HCT116 (cell line): ENCODE measurements at regions not wholly inside any gene's neighbourhood (a gene's known extent, or its start where the extent isn't known, plus 50 kb on each side); places are given as distances from the start of the nearest gene placed in this dataset.

ENCODE experiments used
- EZH2 ChIP-seq: fragments of 200-600 bp; sonication (generic); IDR thresholded peaks from 2 replicates; pipeline ENCODE4 v1.6.1; 2017; ENCODE audit warnings: antibody characterized with exemption, mixed run types
- FOSL1 ChIP-seq: IDR thresholded peaks from 2 replicates; pipeline ENCODE4 v1.6.1; 2012; ENCODE audit warnings: low read depth
- JUND ChIP-seq: IDR thresholded peaks from 2 replicates; pipeline ENCODE4 v1.6.1; 2012
- POLR2A ChIP-seq: IDR thresholded peaks from 2 replicates; pipeline ENCODE4 v1.7.0; 2011; ENCODE audit warnings: borderline replicate concordance; ENCODE audit not compliant: insufficient read depth, insufficient read length; ENCODE audit errors: extremely low read depth
- POLR2AphosphoS5 ChIP-seq: IDR thresholded peaks from 2 replicates; pipeline ENCODE4 v1.6.1; 2011; ENCODE audit warnings: mild to moderate bottlenecking, low read depth, low read length, moderate library complexity
- RAD21 ChIP-seq: IDR thresholded peaks from 2 replicates; pipeline ENCODE4 v1.6.1; 2012; ENCODE audit warnings: low read depth, mild to moderate bottlenecking
- SRF ChIP-seq: IDR thresholded peaks from 2 replicates; pipeline ENCODE4 v1.6.1; 2012; ENCODE audit warnings: low read depth
- YY1 ChIP-seq: IDR thresholded peaks from 2 replicates; pipeline ENCODE4 v1.6.1; 2011; ENCODE audit warnings: low read length, low read depth, moderate library complexity, mild to moderate bottlenecking; ENCODE audit not compliant: insufficient replicate concordance; ENCODE audit errors: extremely low read depth
- ZNF274 ChIP-seq: fragments of 200-500 bp; sonication (Bioruptor generic); IDR thresholded peaks from 2 replicates; pipeline ENCODE4 v1.6.1; 2014; ENCODE audit warnings: mild to moderate bottlenecking, low read depth, low read length, inconsistent platforms
- TF ChIP-seq, protein P1 (sequence below), 3 experiments: fragments of 200-600 bp in 1 of 3; sonication (generic) in 1 of 3; IDR thresholded peaks in 2 of 3; conservative IDR thresholded peaks in 1 of 3; 2 replicates each; pipeline ENCODE4 v1.5.1; 2012 to 2017; ENCODE audit warnings: low read depth in 2 of 3, low read length in 2 of 3, antibody characterized with exemption in 1 of 3, borderline replicate concordance in 1 of 3, control low read depth in 1 of 3, mild to moderate bottlenecking in 1 of 3, mixed read lengths in 1 of 3, mixed run types in 1 of 3, moderate library complexity in 1 of 3; ENCODE audit not compliant: insufficient read depth in 1 of 3
- TF ChIP-seq, protein P2 (sequence below): IDR thresholded peaks from 2 replicates; pipeline ENCODE4 v1.6.1; 2012
- TF ChIP-seq, protein P3 (sequence below): IDR thresholded peaks from 2 replicates; pipeline ENCODE4 v1.6.1; 2012; ENCODE audit warnings: low read depth

DNA sequence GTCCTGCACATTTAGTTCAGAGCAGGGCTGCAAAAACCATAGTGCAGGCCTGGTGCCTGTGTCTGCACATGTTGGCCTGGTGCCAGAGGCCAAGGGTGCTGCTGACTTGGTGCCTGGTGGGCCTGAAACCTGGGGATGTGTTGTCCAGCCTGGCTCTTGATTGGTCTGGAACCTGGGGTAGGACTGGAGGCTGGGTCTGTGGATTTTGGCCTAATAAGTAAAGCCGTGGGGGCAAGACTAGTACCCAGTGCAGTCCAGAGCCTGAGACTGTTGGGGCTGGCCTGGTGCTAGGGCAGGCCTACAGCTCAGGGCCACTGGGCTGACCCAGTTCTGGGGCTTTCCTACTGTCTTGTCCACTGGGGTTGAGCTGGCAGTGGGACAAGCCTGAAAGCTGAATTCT, 817.9 kb downstream of the DNAJB9 start:
- TF ChIP-seq ZNF274 = no peak
- TF ChIP-seq, protein P1, sequence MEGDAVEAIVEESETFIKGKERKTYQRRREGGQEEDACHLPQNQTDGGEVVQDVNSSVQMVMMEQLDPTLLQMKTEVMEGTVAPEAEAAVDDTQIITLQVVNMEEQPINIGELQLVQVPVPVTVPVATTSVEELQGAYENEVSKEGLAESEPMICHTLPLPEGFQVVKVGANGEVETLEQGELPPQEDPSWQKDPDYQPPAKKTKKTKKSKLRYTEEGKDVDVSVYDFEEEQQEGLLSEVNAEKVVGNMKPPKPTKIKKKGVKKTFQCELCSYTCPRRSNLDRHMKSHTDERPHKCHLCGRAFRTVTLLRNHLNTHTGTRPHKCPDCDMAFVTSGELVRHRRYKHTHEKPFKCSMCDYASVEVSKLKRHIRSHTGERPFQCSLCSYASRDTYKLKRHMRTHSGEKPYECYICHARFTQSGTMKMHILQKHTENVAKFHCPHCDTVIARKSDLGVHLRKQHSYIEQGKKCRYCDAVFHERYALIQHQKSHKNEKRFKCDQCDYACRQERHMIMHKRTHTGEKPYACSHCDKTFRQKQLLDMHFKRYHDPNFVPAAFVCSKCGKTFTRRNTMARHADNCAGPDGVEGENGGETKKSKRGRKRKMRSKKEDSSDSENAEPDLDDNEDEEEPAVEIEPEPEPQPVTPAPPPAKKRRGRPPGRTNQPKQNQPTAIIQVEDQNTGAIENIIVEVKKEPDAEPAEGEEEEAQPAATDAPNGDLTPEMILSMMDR (IDR thresholded peaks at IDR 0.05 in 2 of 3, conservative IDR thresholded peaks at IDR 0.05 in 1 of 3; ENCODE audit: borderline replicate concordance in 1 of 3, insufficient read depth in 1 of 3, low read depth in 2 of 3, low read length in 2 of 3) = no peak
- TF ChIP-seq FOSL1 = no peak
- no peak for TF ChIP-seq POLR2A
- no peak for TF ChIP-seq JUND
- no peak for TF ChIP-seq EZH2
- TF ChIP-seq YY1 = no peak
- TF ChIP-seq POLR2AphosphoS5 = no peak
- TF ChIP-seq SRF = no peak
- TF ChIP-seq, protein P2, sequence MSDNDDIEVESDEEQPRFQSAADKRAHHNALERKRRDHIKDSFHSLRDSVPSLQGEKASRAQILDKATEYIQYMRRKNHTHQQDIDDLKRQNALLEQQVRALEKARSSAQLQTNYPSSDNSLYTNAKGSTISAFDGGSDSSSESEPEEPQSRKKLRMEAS = no peak
- TF ChIP-seq, protein P3, sequence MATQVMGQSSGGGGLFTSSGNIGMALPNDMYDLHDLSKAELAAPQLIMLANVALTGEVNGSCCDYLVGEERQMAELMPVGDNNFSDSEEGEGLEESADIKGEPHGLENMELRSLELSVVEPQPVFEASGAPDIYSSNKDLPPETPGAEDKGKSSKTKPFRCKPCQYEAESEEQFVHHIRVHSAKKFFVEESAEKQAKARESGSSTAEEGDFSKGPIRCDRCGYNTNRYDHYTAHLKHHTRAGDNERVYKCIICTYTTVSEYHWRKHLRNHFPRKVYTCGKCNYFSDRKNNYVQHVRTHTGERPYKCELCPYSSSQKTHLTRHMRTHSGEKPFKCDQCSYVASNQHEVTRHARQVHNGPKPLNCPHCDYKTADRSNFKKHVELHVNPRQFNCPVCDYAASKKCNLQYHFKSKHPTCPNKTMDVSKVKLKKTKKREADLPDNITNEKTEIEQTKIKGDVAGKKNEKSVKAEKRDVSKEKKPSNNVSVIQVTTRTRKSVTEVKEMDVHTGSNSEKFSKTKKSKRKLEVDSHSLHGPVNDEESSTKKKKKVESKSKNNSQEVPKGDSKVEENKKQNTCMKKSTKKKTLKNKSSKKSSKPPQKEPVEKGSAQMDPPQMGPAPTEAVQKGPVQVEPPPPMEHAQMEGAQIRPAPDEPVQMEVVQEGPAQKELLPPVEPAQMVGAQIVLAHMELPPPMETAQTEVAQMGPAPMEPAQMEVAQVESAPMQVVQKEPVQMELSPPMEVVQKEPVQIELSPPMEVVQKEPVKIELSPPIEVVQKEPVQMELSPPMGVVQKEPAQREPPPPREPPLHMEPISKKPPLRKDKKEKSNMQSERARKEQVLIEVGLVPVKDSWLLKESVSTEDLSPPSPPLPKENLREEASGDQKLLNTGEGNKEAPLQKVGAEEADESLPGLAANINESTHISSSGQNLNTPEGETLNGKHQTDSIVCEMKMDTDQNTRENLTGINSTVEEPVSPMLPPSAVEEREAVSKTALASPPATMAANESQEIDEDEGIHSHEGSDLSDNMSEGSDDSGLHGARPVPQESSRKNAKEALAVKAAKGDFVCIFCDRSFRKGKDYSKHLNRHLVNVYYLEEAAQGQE = no peak
- no peak for TF ChIP-seq RAD21
